HepG2 (cell line): ENCODE measurements at regions not wholly inside any gene's neighbourhood (a gene's known extent, or its start where the extent isn't known, plus 50 kb on each side); places are given as distances from the start of the nearest gene placed in this dataset.
A peak's percentile ranks its signal among the peaks of the same experiment; 100 is the strongest.

Experiments
- ARNT2 ChIP-seq: sonication (generic); formaldehyde crosslinking; IDR thresholded peaks from 2 replicates; pipeline ENCODE4 v1.8.0; 2022; ENCODE audit warnings: mild to moderate bottlenecking, low read depth, missing genetic modification reagents, moderate library complexity
- BORCS8-MEF2B ChIP-seq: sonication (generic); formaldehyde crosslinking; IDR thresholded peaks from 2 replicates; pipeline ENCODE4 v1.8.0; 2022; ENCODE audit warnings: mild to moderate bottlenecking, missing genetic modification reagents
- CREB1 ChIP-seq, 2 experiments: fragments of 450-650 bp in 1 of 2; IDR thresholded peaks; 2 replicates each; pipeline ENCODE4 v1.6.1; 2016 to 2017; ENCODE audit warnings: control low read depth in 1 of 2, mild to moderate bottlenecking in 1 of 2, missing compliant biosample characterization in 1 of 2, missing genetic modification characterization in 1 of 2
- HNF4G ChIP-seq, 2 experiments: sonication (generic) in 1 of 2; formaldehyde crosslinking in 1 of 2; IDR thresholded peaks; 2 replicates each; pipeline versions ENCODE4 v1.4.0 to v1.6.1; 2011 to 2020; ENCODE audit warnings: borderline replicate concordance in 2 of 2, low read depth in 2 of 2, mild to moderate bottlenecking in 2 of 2, low read length in 1 of 2, missing genetic modification reagents in 1 of 2, moderate library complexity in 1 of 2
- KDM2A ChIP-seq: sonication (generic); formaldehyde crosslinking; IDR thresholded peaks from 2 replicates; pipeline ENCODE4 v1.4.0; 2020; ENCODE audit warnings: low read depth, missing genetic modification reagents, borderline replicate concordance
- NCOA2 ChIP-seq: sonication (generic); formaldehyde crosslinking; IDR thresholded peaks from 2 replicates; pipeline ENCODE4 v1.8.0; 2022; ENCODE audit warnings: inconsistent platforms
- PHF5A ChIP-seq: IDR thresholded peaks from one replicate; pipeline ENCODE4 v1.6.1; 2018; ENCODE audit warnings: low read depth, missing genetic modification reagents; ENCODE audit not compliant: unreplicated experiment
- PPARG ChIP-seq: conservative IDR thresholded peaks from 2 replicates; pipeline ENCODE4 v1.6.1; 2016; ENCODE audit warnings: missing biosample characterization, missing genetic modification reagents
- RXRB ChIP-seq: IDR thresholded peaks from 2 replicates; pipeline ENCODE4 v1.6.1; 2016; ENCODE audit warnings: borderline replicate concordance, missing genetic modification reagents, missing compliant biosample characterization
- ZFX ChIP-seq: sonication (generic); formaldehyde crosslinking; IDR thresholded peaks from 2 replicates; pipeline ENCODE4 v1.4.0; 2020; ENCODE audit warnings: mild to moderate bottlenecking, low read depth, missing genetic modification reagents, moderate library complexity
- ZNF142 ChIP-seq: sonication (generic); formaldehyde crosslinking; IDR thresholded peaks from 2 replicates; pipeline ENCODE4 v1.4.0; 2020; ENCODE audit warnings: missing genetic modification reagents
- ZNF160 ChIP-seq: sonication (generic); formaldehyde crosslinking; IDR thresholded peaks from 2 replicates; pipeline ENCODE4 v1.8.0; 2022; ENCODE audit warnings: mild to moderate bottlenecking, inconsistent platforms, missing genetic modification reagents
- ZNF234 ChIP-seq: sonication (generic); formaldehyde crosslinking; conservative IDR thresholded peaks from 2 replicates; pipeline ENCODE4 v1.5.1; 2020; ENCODE audit warnings: mild to moderate bottlenecking, missing genetic modification reagents
- ZNF343 ChIP-seq: sonication (generic); formaldehyde crosslinking; IDR thresholded peaks from 2 replicates; pipeline ENCODE4 v1.4.0; 2020; ENCODE audit warnings: mild to moderate bottlenecking, missing genetic modification reagents
- ZNF431 ChIP-seq: sonication (generic); formaldehyde crosslinking; IDR thresholded peaks from 2 replicates; pipeline ENCODE4 v1.9.0; 2022; ENCODE audit warnings: missing genetic modification reagents, low read depth, mild to moderate bottlenecking, borderline replicate concordance
- ZNF557 ChIP-seq: sonication (generic); formaldehyde crosslinking; IDR thresholded peaks from 2 replicates; pipeline ENCODE4 v1.4.0; 2020; ENCODE audit warnings: missing genetic modification reagents
- ZNF737 ChIP-seq: sonication (generic); formaldehyde crosslinking; IDR thresholded peaks from 2 replicates; pipeline ENCODE4 v1.5.0; 2020; ENCODE audit warnings: missing genetic modification reagents, mild to moderate bottlenecking, borderline replicate concordance
- ZNF766 ChIP-seq: sonication (generic); formaldehyde crosslinking; IDR thresholded peaks from 2 replicates; pipeline ENCODE4 v1.5.0; 2020; ENCODE audit warnings: missing genetic modification reagents, borderline replicate concordance
- ZNF780A ChIP-seq: sonication (generic); formaldehyde crosslinking; IDR thresholded peaks from 2 replicates; pipeline ENCODE4 v1.8.0; 2022; ENCODE audit warnings: mild to moderate bottlenecking, missing genetic modification reagents, moderate library complexity
- ZSCAN12 ChIP-seq: sonication (generic); formaldehyde crosslinking; IDR thresholded peaks from 2 replicates; pipeline ENCODE4 v1.9.0; 2021; ENCODE audit warnings: mild to moderate bottlenecking, missing genetic modification reagents
- TF ChIP-seq, protein P1 (sequence below): sonication (generic); formaldehyde crosslinking; IDR thresholded peaks from 2 replicates; pipeline ENCODE4 v1.4.0; 2020; ENCODE audit warnings: missing genetic modification reagents, mild to moderate bottlenecking, borderline replicate concordance

DNA sequence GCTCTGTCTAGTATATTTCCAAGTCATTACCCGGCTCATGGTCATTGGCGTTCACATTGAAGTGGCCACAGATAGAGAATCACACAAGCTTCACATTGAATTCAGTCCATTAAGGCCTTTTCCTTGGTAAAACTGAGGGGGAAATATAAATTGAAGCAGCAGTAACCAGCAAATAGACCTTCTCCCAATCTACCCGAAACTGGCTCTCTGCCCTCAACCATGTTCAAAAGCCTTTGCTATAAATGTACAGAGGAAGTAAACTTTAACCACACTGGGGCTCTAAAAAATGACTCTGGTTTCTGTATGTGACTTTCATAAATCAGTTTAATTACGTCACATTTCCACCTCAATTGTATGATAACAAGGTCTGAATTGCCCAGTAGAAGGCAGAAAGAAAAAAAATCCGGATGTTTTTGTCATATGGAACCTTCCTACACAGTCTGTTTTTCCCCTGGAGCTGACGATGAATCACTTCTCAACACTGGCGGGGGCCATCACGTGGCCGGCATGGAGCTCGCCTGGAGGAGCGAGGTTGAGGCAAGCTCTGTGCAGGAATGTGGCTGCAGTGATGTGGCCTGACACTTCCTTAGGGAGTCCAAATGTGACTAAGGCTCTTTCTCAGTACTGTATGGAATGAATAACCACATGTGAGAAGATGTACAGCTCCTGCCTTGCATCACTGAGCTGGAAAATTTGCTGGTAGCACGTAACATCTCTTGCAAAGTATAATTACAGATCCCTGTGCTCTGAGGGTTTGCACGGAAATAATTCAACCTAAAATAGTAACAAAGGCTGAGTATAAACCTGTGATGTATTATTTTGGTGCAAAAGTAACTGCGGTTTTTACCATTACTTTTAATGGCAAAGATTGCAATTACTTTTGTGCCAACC is 58.6 kb upstream of the SNX9 start (continued):
- TF ChIP-seq ZNF160 (CRISPR knock-in tag): peak; percentile 39; the same call in 1 of the 2 replicates
- TF ChIP-seq KDM2A (CRISPR knock-in tag): peak; percentile 69; the same call in 1 of the 2 replicates
- TF ChIP-seq, protein P1, sequence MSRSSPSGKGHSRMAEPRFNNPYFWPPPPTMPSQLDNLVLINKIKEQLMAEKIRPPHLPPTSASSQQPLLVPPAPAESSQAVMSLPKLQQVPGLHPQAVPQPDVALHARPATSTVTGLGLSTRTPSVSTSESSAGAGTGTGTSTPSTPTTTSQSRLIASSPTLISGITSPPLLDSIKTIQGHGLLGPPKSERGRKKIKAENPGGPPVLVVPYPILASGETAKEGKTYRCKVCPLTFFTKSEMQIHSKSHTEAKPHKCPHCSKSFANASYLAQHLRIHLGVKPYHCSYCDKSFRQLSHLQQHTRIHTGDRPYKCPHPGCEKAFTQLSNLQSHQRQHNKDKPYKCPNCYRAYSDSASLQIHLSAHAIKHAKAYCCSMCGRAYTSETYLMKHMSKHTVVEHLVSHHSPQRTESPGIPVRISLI: peak; percentile 31; the same call in 1 of the 2 replicates
- 0 out of 2 replicates have a peak, but pooled peaks have one; percentile 30 for TF ChIP-seq BORCS8-MEF2B (CRISPR knock-in tag)
- no peak for TF ChIP-seq PHF5A (CRISPR knock-in tag)
- TF ChIP-seq RXRB (CRISPR knock-in tag): peak; percentile 77
- no peak for TF ChIP-seq ZNF431 (CRISPR knock-in tag)
- peak; percentile 52; the same call in 1 of the 2 replicates for TF ChIP-seq PPARG
- TF ChIP-seq ZNF142 (CRISPR knock-in tag): 0 out of 2 replicates have a peak, but pooled peaks have one; percentile 30
- TF ChIP-seq ZNF737 (CRISPR knock-in tag): no peak
- no peak for TF ChIP-seq ZNF234
- TF ChIP-seq HNF4G (IDR thresholded peaks at IDR 0.05; ENCODE audit: borderline replicate concordance, low read depth, low read length): no peak
- TF ChIP-seq HNF4G (CRISPR knock-in tag; IDR thresholded peaks at IDR 0.05; ENCODE audit: borderline replicate concordance, low read depth): no peak
- no peak for TF ChIP-seq ZNF780A (CRISPR knock-in tag)
- no peak for TF ChIP-seq ZNF557 (CRISPR knock-in tag)
- no peak for TF ChIP-seq NCOA2 (CRISPR knock-in tag)
- peak; percentile 62; the same call in 1 of the 2 replicates for TF ChIP-seq ZSCAN12 (CRISPR knock-in tag)
- 0 out of 2 replicates have a peak, but pooled peaks have one; percentile 52 for TF ChIP-seq ZNF766 (CRISPR knock-in tag)
- no peak for TF ChIP-seq ZNF343
- 0 out of 2 replicates have a peak, but pooled peaks have one; percentile 42 for TF ChIP-seq ARNT2 (CRISPR knock-in tag)
- peak; percentile 85 for TF ChIP-seq CREB1 (IDR thresholded peaks at IDR 0.05)
- TF ChIP-seq CREB1 (CRISPR knock-in tag; IDR thresholded peaks at IDR 0.05): peak; percentile 62
- peak; percentile 29; the same call in 1 of the 2 replicates for TF ChIP-seq ZFX (CRISPR knock-in tag)
